SK-N-SH (cell line): ENCODE measurements at regions not wholly inside any gene's neighbourhood (a gene's known extent, or its start where the extent isn't known, plus 50 kb on each side); places are given as distances from the start of the nearest gene placed in this dataset.

ENCODE experiments used
- CTCF ChIA-PET: fragments of 300-600, 350-600 bp; formaldehyde crosslinking; extraction: SDS; loops from one replicate; lab custom pipeline; 2021; lab: Yijun Ruan, JAX
- POLR2A ChIA-PET: fragments of 350-600 bp; sonication (Branson Sonifier 250); formaldehyde crosslinking; extraction: SDS; loops from one replicate; lab custom pipeline; 2020; ENCODE audit warnings: antibody characterized with exemption, inconsistent platforms; lab: Yijun Ruan, JAX
- DNase-seq: peaks from one replicate; pipeline ENCODE4 v3.0.0; 2012
- H2AFZ ChIP-seq: fragments of 200-600 bp; sonication (generic); 2 replicates; pipeline ENCODE4 v1.8.1; 2016; ENCODE audit warnings: antibody characterized with exemption, mild to moderate bottlenecking, low read depth
- H3F3A ChIP-seq: fragments of 200-600 bp; sonication (generic); replicated peaks from 2 replicates; pipeline ENCODE3; 2016; ENCODE audit warnings: antibody characterized with exemption, mild to moderate bottlenecking; ENCODE audit not compliant: insufficient read depth
- H3K27ac ChIP-seq, 2 experiments: fragments of 200-500 bp in 1 of 2; fragments of 200-600 bp in 1 of 2; sonication (Bioruptor generic) in 1 of 2; sonication (generic), shearing (Covaris generic) in 1 of 2; 2 replicates each; pipeline versions ENCODE4 v1.5.1 to v1.6.1; 2014 to 2016; ENCODE audit warnings: low read depth in 2 of 2, inconsistent platforms in 1 of 2, low read length in 1 of 2, mild to moderate bottlenecking in 1 of 2, mixed read lengths in 1 of 2
- H3K27me3 ChIP-seq: fragments of 200-600 bp; sonication (generic), shearing (Covaris generic); 2 replicates; pipeline ENCODE4 v1.6.1; 2016; ENCODE audit warnings: mixed run types; ENCODE audit not compliant: insufficient read depth
- H3K36me3 ChIP-seq, 2 experiments: fragments of 200-500 bp in 1 of 2; fragments of 200-600 bp in 1 of 2; sonication (Bioruptor generic) in 1 of 2; sonication (generic) in 1 of 2; replicated peaks in 1 of 2; 2 replicates each; pipeline versions ENCODE3 to v1.5.1; 2014 to 2016; ENCODE audit warnings: low read length in 1 of 2, mild to moderate bottlenecking in 1 of 2; ENCODE audit not compliant: insufficient read depth in 2 of 2, control insufficient read depth in 1 of 2
- H3K4me1 ChIP-seq, 2 experiments: fragments of 200-500 bp in 1 of 2; fragments of 200-600 bp in 1 of 2; sonication (Bioruptor generic) in 1 of 2; sonication (generic), shearing (Covaris generic) in 1 of 2; 2 replicates each; pipeline versions ENCODE4 v1.5.1 to v1.6.1; 2014 to 2016; ENCODE audit warnings: low read depth in 1 of 2, low read length in 1 of 2, mixed run types in 1 of 2; ENCODE audit not compliant: insufficient read depth in 2 of 2, control insufficient read depth in 1 of 2
- H3K4me2 ChIP-seq: fragments of 200-600 bp; sonication (generic), shearing (Covaris generic); 2 replicates; pipeline ENCODE4 v1.6.1; 2017; ENCODE audit warnings: mixed run types
- H3K4me3 ChIP-seq, 2 experiments: fragments of 200-500 bp in 1 of 2; fragments of 200-600 bp in 1 of 2; sonication (Bioruptor generic) in 1 of 2; sonication (generic), shearing (Covaris generic) in 1 of 2; 2 replicates each; pipeline versions ENCODE4 v1.5.1 to v1.8.1; 2014 to 2016; ENCODE audit warnings: low read depth in 2 of 2, inconsistent platforms in 1 of 2, low read length in 1 of 2, mild to moderate bottlenecking in 1 of 2, mixed read lengths in 1 of 2, moderate library complexity in 1 of 2
- H3K79me2 ChIP-seq: fragments of 200-600 bp; sonication (generic); 2 replicates; pipeline ENCODE4 v1.8.1; 2017; ENCODE audit warnings: mild to moderate bottlenecking; ENCODE audit not compliant: insufficient read depth
- H3K9ac ChIP-seq: fragments of 200-600 bp; sonication (generic); 2 replicates; pipeline ENCODE4 v1.6.1; 2017; ENCODE audit warnings: mixed run types
- H3K9me2 ChIP-seq: fragments of 200-600 bp; sonication (generic); 2 replicates; pipeline ENCODE4 v1.6.1; 2017; ENCODE audit warnings: mixed run types
- H3K9me3 ChIP-seq: fragments of 200-600 bp; sonication (generic); 2 replicates; pipeline ENCODE4 v1.6.1; 2017; ENCODE audit warnings: mixed run types, mild to moderate bottlenecking, moderate library complexity
- H4K20me1 ChIP-seq: fragments of 200-600 bp; sonication (generic); 2 replicates; pipeline ENCODE4 v1.6.1; 2017; ENCODE audit warnings: mild to moderate bottlenecking, mixed run types; ENCODE audit not compliant: insufficient read depth
- CHD2 ChIP-seq: fragments of 150-350 bp; IDR thresholded peaks from 2 replicates; pipeline ENCODE4 v1.6.1; 2018; ENCODE audit warnings: low read length; ENCODE audit not compliant: partially characterized antibody
- EP300 ChIP-seq, 2 experiments: IDR thresholded peaks; 2 replicates each; pipeline versions ENCODE4 v1.4.0 to v1.6.1; 2012; ENCODE audit warnings: borderline replicate concordance in 1 of 2, low read depth in 1 of 2, low read length in 1 of 2
- FOXM1 ChIP-seq: IDR thresholded peaks from 2 replicates; pipeline ENCODE4 v1.4.0; 2012; ENCODE audit warnings: low read depth, mild to moderate bottlenecking
- GATA2 ChIP-seq: sonication (generic); formaldehyde crosslinking; IDR thresholded peaks from 2 replicates; pipeline ENCODE4 v1.5.0; 2020; ENCODE audit warnings: mild to moderate bottlenecking, missing genetic modification reagents
- JUND ChIP-seq: IDR thresholded peaks from 2 replicates; pipeline ENCODE4 v1.4.0; 2012
- MAX ChIP-seq: IDR thresholded peaks from 2 replicates; pipeline ENCODE4 v1.4.0; 2012; ENCODE audit warnings: low read depth
- MEF2A ChIP-seq: IDR thresholded peaks from 2 replicates; pipeline ENCODE4 v1.4.0; 2012; ENCODE audit warnings: low read depth, borderline replicate concordance
- MXI1 ChIP-seq: IDR thresholded peaks from 2 replicates; pipeline ENCODE4 v1.6.1; 2012; ENCODE audit warnings: mild to moderate bottlenecking, low read depth, low read length, improper control_type of control experiment
- NRF1 ChIP-seq: IDR thresholded peaks from 2 replicates; pipeline ENCODE4 v1.6.1; 2012; ENCODE audit warnings: low read depth, mild to moderate bottlenecking, low read length
- RAD21 ChIP-seq: IDR thresholded peaks from 2 replicates; pipeline ENCODE4 v1.6.1; 2012; ENCODE audit warnings: mild to moderate bottlenecking, low read length
- REST ChIP-seq: IDR thresholded peaks from 2 replicates; pipeline ENCODE4 v1.6.1; 2012; ENCODE audit warnings: mild to moderate bottlenecking, low read depth, low read length, moderate library complexity
- RXRA ChIP-seq: IDR thresholded peaks from 2 replicates; pipeline ENCODE4 v1.4.0; 2012; ENCODE audit warnings: low read depth, mild to moderate bottlenecking, borderline replicate concordance
- SIN3A ChIP-seq: IDR thresholded peaks from 2 replicates; pipeline ENCODE4 v1.6.1; 2012; ENCODE audit warnings: low read depth, mild to moderate bottlenecking, low read length, moderate library complexity, borderline replicate concordance
- TAF1 ChIP-seq: IDR thresholded peaks from 2 replicates; pipeline ENCODE4 v1.6.1; 2012; ENCODE audit warnings: low read depth, mild to moderate bottlenecking, low read length, moderate library complexity, borderline replicate concordance
- TCF12 ChIP-seq: IDR thresholded peaks from 2 replicates; pipeline ENCODE4 v1.4.0; 2012
- USF2 ChIP-seq: fragments of 150-350 bp; IDR thresholded peaks from 2 replicates; pipeline ENCODE4 v1.6.1; 2017; ENCODE audit warnings: antibody characterized with exemption, low read length, low read depth, borderline replicate concordance
- YY1 ChIP-seq: IDR thresholded peaks from 2 replicates; pipeline ENCODE4 v1.4.0; 2012; ENCODE audit warnings: low read depth, mild to moderate bottlenecking
- WGBS: methylation state at CpG from one replicate; pipeline ENCODE4 v1.1.6; 2017; ENCODE audit warnings: low lambda C conversion rate; 5-methylcytosine and 5-hydroxymethylcytosine counted together

- ChIA-PET POLR2A (no interaction called here), CTCF (no interaction called here)
- Histone ChIP-seq H3K9ac (no peak overlapping the region), H3K79me2 (no peaks in the 10 kb centered on the region), H3F3A (no peaks in the 10 kb centered on the region), H3K27ac (no peak overlapping the region), H3K4me3 (no peak overlapping the region), H3K9me3 (no peaks in the 10 kb centered on the region), H3K9me2 (no peaks in the 10 kb centered on the region), H2AFZ (no peak overlapping the region), H3K4me2 (no peak overlapping the region), H3K4me1 (no peaks in the 10 kb centered on the region), H3K27me3 (no peaks in the 10 kb centered on the region; the same call in 1 of the 2 replicates), H3K36me3 (no peaks in the 10 kb centered on the region), H4K20me1 (no peaks in the 10 kb centered on the region)
- WGBS = no CpG with 5 or more reads among the region's 7 CpGs
- no peak for TF ChIP-seq SIN3A
- TF ChIP-seq GATA2 (CRISPR knock-in tag) = no peak
- TF ChIP-seq YY1 = no peak
- TF ChIP-seq FOXM1 = no peak
- no peak for TF ChIP-seq MAX
- TF ChIP-seq RXRA = no peak
- TF ChIP-seq TCF12 = no peak
- TF ChIP-seq MXI1 = no peak
- TF ChIP-seq RAD21 = no peak
- TF ChIP-seq REST = no peak
- TF ChIP-seq CHD2 = no peak
- no peak for TF ChIP-seq TAF1
- no peak for TF ChIP-seq MEF2A
- TF ChIP-seq USF2 = no peak
- DNase-seq = no peak
These were observed 594.6 kb downstream of the TBC1D22A start for GRCh38 chr22:47357086-47357485.

- ChIA-PET POLR2A (no interaction called here), CTCF (no interaction called here)
- 33% methylated on average over 4 of the region's 5 CpGs for WGBS
- Histone ChIP-seq H3K36me3 (no peaks in the 10 kb centered on the region), H4K20me1 (no peaks in the 10 kb centered on the region), H3K4me3 (no peak overlapping the region), H3K27ac (no peak overlapping the region), H3K79me2 (no peaks in the 10 kb centered on the region), H3K9ac (no peak overlapping the region), H3K9me3 (no peaks in the 10 kb centered on the region), H2AFZ (no peak overlapping the region), H3K27me3 (no peaks in the 10 kb centered on the region; the same call in 1 of the 2 replicates), H3F3A (no peaks in the 10 kb centered on the region), H3K4me2 (no peak overlapping the region), H3K4me1 (no peaks in the 10 kb centered on the region), H3K9me2 (no peaks in the 10 kb centered on the region)
- DNase-seq = no peak
- TF ChIP-seq JUND (no peak), NRF1 (no peak), EP300 (IDR thresholded peaks at IDR 0.05; ENCODE audit: borderline replicate concordance in 1 of 2, low read depth in 1 of 2, low read length in 1 of 2) (no peak)
These were observed 594.1 kb downstream of the TBC1D22A start for GRCh38 chr22:47356511-47357011.
